Stimulated activated CD8-positive, alpha-beta memory T cell treated with anti-CD3 and anti-CD28 coated beads, Interleukin-12 subunit alpha, Interleukin-12 subunit beta, amount 100 ng/mL, for 4 hours (primary cell): ENCODE measurements at regions not wholly inside any gene's neighbourhood (a gene's known extent, or its start where the extent isn't known, plus 50 kb on each side); places are given as distances from the start of the nearest gene placed in this dataset.
"Not testable (repeated sequence)": the region's sequence is repeated elsewhere in the genome, so short reads cannot be mapped to it uniquely, and the experiment has no call there.

Experiments used
- DNase-seq: peaks from one replicate; pipeline ENCODE4 v3.0.0-alpha.2; 2020; ENCODE audit warnings: low read depth

- DNase-seq, result no peak
These were observed 61.2 kb downstream of the VIP start for GRCh38 chr6:152811785-152812184.

GRCh38 chr6:152815230-152815872 is 64.8 kb downstream of the VIP start:
- DNase-seq, result no peak

GRCh38 chr6:152816055-152816454 is 65.5 kb downstream of the VIP start:
- no peak for DNase-seq

GRCh38 chr6:152821525-152821924 is 70.9 kb downstream of the VIP start:
- DNase-seq, result no peak

GRCh38 chr6:152824666-152825065 is 74.1 kb downstream of the VIP start:
- DNase-seq, result no peak

- no peak for DNase-seq
These were observed 77.8 kb downstream of the VIP start for GRCh38 chr6:152828431-152828830.

GRCh38 chr6:152834366-152834765 is 83.8 kb downstream of the VIP start:
- DNase-seq, result not testable (repeated sequence)

- no peak for DNase-seq
These were observed 85.9 kb downstream of the VIP start for GRCh38 chr6:152836523-152836922.

- DNase-seq, result no peak
These were observed 94.8 kb downstream of the VIP start for GRCh38 chr6:152845421-152845820.

- DNase-seq, result no peak
These were observed 96.2 kb downstream of the VIP start for GRCh38 chr6:152846825-152847224.

GRCh38 chr6:152848919-152849318 is 98.3 kb downstream of the VIP start:
- no peak for DNase-seq

GRCh38 chr6:152854086-152854795 is 103.6 kb downstream of the VIP start:
- no peak for DNase-seq

GRCh38 chr6:152858141-152858540 is 107.5 kb downstream of the VIP start:
- DNase-seq, result no peak

GRCh38 chr6:152859225-152859624 is 108.6 kb downstream of the VIP start:
- DNase-seq, result no peak

- no peak for DNase-seq
These were observed 113.2 kb downstream of the VIP start for GRCh38 chr6:152863618-152864326.

GRCh38 chr6:152874267-152874666 is 108.6 kb downstream of the FBXO5 start:
- no peak for DNase-seq

GRCh38 chr6:152874846-152875568 is 107.8 kb downstream of the FBXO5 start:
- DNase-seq, result no peak

- no peak for DNase-seq
These were observed 103.2 kb downstream of the FBXO5 start for GRCh38 chr6:152879681-152880080.

- DNase-seq, result no peak
These were observed 89.7 kb downstream of the FBXO5 start for GRCh38 chr6:152893187-152893586.

GRCh38 chr6:152896923-152897322 is 85.9 kb downstream of the FBXO5 start:
- no peak for DNase-seq

GRCh38 chr6:152897807-152898399 is 84.9 kb downstream of the FBXO5 start:
- DNase-seq, result peak; percentile 25

- no peak for DNase-seq
These were observed 78.2 kb downstream of the FBXO5 start for GRCh38 chr6:152904678-152905077.
